GM10266 (cell line): ENCODE measurements at regions not wholly inside any gene's neighbourhood (a gene's known extent, or its start where the extent isn't known, plus 50 kb on each side); places are given as distances from the start of the nearest gene placed in this dataset.
"Not testable (repeated sequence)": the region's sequence is repeated elsewhere in the genome, so short reads cannot be mapped to it uniquely, and the experiment has no call there.

Experiments used
- DNase-seq: peaks from one replicate; pipeline ENCODE4 v3.0.0; 2012; ENCODE audit errors: extremely low spot score
- CTCF ChIP-seq: IDR thresholded peaks from 2 replicates; pipeline ENCODE4 v1.5.1; 2012; ENCODE audit warnings: mild to moderate bottlenecking, low read depth; ENCODE audit not compliant: control insufficient read depth, insufficient read depth; ENCODE audit errors: missing control alignments

DNA sequence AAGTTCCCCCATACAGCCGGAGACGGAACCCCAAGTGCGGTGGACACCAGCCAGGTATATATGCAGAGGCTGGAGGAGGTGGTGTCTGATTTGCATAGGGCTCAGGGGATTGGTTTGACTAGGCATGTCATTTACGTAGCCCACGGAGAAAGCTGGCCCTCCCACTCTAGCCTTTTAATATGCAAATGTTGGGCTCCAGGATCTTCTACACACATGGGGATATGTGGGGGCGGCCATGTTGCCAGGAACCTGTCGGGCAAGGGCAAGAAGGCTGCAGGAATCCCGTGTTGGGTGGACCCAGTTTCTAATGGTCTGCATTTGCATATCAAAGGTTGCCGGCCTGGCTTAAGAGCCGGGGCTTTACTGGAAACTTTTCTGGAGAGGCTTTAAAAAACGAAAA, 57.4 kb downstream of the FTHL17 start:
- not testable (repeated sequence) for DNase-seq

DNA sequence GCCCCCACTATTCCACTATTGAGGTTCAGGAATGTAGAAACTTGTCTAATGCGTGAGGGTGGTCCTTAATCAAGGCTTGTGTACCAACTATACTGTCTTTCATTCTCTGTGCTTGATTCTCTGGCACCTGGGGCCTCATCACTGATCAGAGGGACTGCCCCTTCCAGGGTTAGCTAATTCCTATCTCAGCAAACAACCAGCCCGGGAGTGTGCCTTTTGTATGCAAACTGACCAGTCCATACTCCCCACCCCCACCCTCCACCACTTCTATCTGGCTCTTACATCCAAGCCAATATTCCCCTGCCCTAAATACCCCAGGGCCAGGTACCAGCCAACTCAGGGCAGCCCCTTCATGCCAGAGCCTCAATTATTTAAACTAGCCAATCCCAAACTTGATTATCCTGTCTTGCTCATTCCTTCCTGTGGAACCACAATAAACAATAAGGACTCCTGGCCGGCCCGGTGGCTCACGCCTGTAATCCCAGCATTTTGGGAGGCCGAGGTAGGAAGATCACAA, 59.3 kb downstream of the FTHL17 start:
- DNase-seq, result no peak
- no peak for TF ChIP-seq CTCF

DNA sequence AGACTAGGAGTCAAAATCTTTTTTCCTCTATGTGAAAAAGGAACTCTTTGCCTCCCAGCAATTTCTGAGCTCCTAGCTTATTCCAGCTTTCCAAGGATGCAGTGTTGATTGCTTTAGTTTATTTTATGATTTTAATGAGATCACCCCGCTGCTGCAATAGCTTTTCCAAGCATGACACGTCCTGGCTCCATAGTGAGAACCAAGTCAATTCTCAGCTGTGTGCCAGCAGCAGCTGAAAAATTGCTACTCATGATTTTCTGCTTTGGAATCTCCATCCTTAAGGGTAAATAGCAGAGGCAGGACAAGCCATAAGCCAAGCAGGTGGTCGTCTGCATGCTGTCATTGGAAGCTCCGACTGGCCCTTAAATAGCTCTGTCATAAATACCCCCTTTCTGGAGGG, 64.5 kb downstream of the FTHL17 start:
- TF ChIP-seq CTCF, result no peak
- DNase-seq, result no peak

- no peak for DNase-seq
- no peak for TF ChIP-seq CTCF
Measured at GRCh38 chrX:31006027-31006426, 65.8 kb downstream of the FTHL17 start.

GRCh38 chrX:30997411-30997810, 74.4 kb downstream of the FTHL17 start:
- TF ChIP-seq CTCF, result no peak
- no peak for DNase-seq

- no peak for DNase-seq
- TF ChIP-seq CTCF, result no peak
Measured at GRCh38 chrX:30995705-30996104, 76.1 kb downstream of the FTHL17 start.

DNA sequence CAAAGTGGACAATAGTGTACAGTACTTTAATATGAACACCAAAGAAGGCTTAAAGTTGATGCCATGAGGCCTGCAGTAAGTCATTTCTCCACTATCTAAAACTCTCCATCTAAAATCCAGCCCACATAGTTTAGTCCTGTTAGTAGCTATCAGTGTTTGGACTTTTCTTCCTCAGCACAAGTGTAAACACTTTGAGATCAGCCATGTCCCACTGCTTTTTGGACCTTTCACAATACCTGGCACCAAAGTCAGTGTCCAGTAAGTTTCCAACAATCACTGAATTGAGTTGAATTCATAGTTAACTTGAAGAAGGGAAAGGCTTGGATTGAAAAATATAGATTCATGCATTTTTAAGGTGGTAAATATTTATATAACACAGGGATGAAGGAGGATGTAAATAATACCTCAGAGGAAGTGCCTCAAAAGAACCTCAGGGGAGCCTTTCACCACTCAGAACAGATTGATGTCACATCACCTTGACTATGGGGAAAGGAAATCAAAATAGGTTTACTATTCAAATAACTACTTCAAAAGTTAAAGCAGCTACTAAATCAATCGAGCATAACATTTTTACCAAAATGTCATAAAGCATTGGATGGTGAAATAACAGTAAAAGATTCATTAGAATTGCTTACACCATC, 76.7 kb downstream of the FTHL17 start:
- DNase-seq, result no peak
- no peak for TF ChIP-seq CTCF

GRCh38 chrX:30994018-30994417, 77.8 kb downstream of the FTHL17 start:
- not testable (repeated sequence) for DNase-seq
